ENCODE measurements at regions not wholly inside any gene's neighbourhood (a gene's known extent, or its start where the extent isn't known, plus 50 kb on each side); places are given as distances from the start of the nearest gene placed in this dataset.
"Not testable (repeated sequence)": the region's sequence is repeated elsewhere in the genome, so short reads cannot be mapped to it uniquely, and the experiment has no call there.

GRCh38 chr4:11675051-11675800, 246.5 kb upstream of the HS3ST1 start:
- no peak overlapping the region for H3K4me3 ChIP-seq (replicated peaks; ENCODE audit: low read depth, low read length)
- DNase-seq (ENCODE audit: extremely low read depth, low read depth): no peak
- TF ChIP-seq CTCF (IDR thresholded peaks at IDR 0.05; ENCODE audit: low read depth, low read length, missing control alignments): no peak

- no peak for DNase-seq (ENCODE audit: extremely low read depth, low read depth)
- no peak for TF ChIP-seq CTCF (IDR thresholded peaks at IDR 0.05; ENCODE audit: low read depth, low read length, missing control alignments)
- H3K4me3 ChIP-seq (replicated peaks; ENCODE audit: low read depth, low read length): no peak overlapping the region
Observed at GRCh38 chr4:11670304-11670703, 241.6 kb upstream of the HS3ST1 start.

- no peak overlapping the region for H3K4me3 ChIP-seq (replicated peaks; ENCODE audit: low read depth, low read length)
- DNase-seq (ENCODE audit: extremely low read depth, low read depth): no peak
- no peak for TF ChIP-seq CTCF (IDR thresholded peaks at IDR 0.05; ENCODE audit: low read depth, low read length, missing control alignments)
Observed at GRCh38 chr4:11669156-11669555, 240.5 kb upstream of the HS3ST1 start.

GRCh38 chr4:11663114-11663513, 234.4 kb upstream of the HS3ST1 start:
- no peak for TF ChIP-seq CTCF (IDR thresholded peaks at IDR 0.05; ENCODE audit: low read depth, low read length, missing control alignments)
- no peak overlapping the region for H3K4me3 ChIP-seq (replicated peaks; ENCODE audit: low read depth, low read length)
- no peak for DNase-seq (ENCODE audit: extremely low read depth, low read depth)

- no peak for DNase-seq (ENCODE audit: extremely low read depth, low read depth)
- no peak for TF ChIP-seq CTCF (IDR thresholded peaks at IDR 0.05; ENCODE audit: low read depth, low read length, missing control alignments)
- no peak overlapping the region for H3K4me3 ChIP-seq (replicated peaks; ENCODE audit: low read depth, low read length)
Observed at GRCh38 chr4:11650801-11651596, 222.3 kb upstream of the HS3ST1 start.

- DNase-seq (ENCODE audit: extremely low read depth, low read depth): no peak
- H3K4me3 ChIP-seq (replicated peaks; ENCODE audit: low read depth, low read length): no peak overlapping the region
- TF ChIP-seq CTCF (IDR thresholded peaks at IDR 0.05; ENCODE audit: low read depth, low read length, missing control alignments): no peak
Observed at GRCh38 chr4:11647433-11647832, 218.7 kb upstream of the HS3ST1 start.

GRCh38 chr4:11643081-11643480, 214.4 kb upstream of the HS3ST1 start:
- H3K4me3 ChIP-seq (replicated peaks; ENCODE audit: low read depth, low read length); DNase-seq (ENCODE audit: extremely low read depth, low read depth): not testable (repeated sequence)

Measured in HFF-Myc (cell line).